Stimulated activated CD4-positive, alpha-beta T cell treated with anti-CD3 and anti-CD28 coated beads, Interleukin-2, amount 100 ng/mL, for 48 hours (primary cell): ENCODE measurements at regions not wholly inside any gene's neighbourhood (a gene's known extent, or its start where the extent isn't known, plus 50 kb on each side); places are given as distances from the start of the nearest gene placed in this dataset.
"Not testable (repeated sequence)": the region's sequence is repeated elsewhere in the genome, so short reads cannot be mapped to it uniquely, and the experiment has no call there.

Source experiments
- DNase-seq, 2 donors: peaks; one replicate each; pipeline ENCODE4 v3.0.0-alpha.2; 2020

DNA sequence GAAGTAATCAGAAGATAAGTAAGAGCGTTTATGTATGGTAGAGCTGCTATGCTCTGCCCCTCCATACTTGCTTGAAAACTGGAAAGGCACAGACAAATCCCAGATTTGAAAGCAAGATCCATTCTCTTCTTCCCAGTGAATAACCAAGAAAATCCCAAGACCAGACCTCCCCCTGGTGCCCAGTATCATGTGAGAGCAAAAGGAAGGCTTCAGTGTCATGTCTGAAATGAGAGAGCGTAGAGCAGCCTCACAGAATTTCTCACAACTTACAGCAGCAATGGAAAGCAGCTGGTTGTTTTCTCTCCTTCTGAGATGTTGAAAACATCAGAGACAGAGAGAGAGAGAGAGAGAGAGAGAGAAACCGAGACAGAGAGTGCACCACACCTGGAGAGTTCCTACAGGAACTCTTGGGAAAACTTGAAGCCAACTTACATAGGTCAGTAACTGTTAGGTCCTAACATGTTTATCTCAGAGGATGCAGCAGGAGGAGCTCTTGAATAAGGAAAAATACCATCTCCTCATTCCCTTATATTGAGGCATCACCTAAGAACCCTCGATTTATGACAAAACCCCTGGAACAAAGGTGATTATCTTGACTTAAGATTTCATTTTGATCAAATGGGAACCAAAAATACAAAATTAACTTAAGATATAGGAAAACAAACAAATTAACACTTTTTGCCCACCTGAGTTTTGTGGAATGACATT lies 273.3 kb downstream of the NSUN3 start:
- DNase-seq: no peak

DNA sequence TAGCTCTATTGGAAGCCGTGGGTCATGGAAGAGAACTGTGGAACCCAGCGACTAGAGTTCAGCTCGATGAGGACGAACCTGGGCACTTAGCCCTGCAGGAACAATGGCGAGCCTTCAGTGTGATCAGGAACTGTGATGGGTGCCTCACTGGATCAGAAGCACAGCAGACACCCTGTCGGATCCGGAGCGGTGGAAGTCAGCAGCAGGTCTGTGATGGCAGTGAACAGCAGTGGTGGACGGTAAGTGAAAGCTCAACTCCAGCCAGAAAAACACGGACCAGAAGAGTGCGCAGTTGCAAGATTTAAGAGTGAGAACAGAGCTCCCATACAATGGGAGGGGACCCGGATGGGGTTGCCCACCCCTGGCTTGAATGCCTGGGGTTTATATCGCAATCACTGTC lies 282.2 kb downstream of the NSUN3 start:
- DNase-seq: no peak

DNA sequence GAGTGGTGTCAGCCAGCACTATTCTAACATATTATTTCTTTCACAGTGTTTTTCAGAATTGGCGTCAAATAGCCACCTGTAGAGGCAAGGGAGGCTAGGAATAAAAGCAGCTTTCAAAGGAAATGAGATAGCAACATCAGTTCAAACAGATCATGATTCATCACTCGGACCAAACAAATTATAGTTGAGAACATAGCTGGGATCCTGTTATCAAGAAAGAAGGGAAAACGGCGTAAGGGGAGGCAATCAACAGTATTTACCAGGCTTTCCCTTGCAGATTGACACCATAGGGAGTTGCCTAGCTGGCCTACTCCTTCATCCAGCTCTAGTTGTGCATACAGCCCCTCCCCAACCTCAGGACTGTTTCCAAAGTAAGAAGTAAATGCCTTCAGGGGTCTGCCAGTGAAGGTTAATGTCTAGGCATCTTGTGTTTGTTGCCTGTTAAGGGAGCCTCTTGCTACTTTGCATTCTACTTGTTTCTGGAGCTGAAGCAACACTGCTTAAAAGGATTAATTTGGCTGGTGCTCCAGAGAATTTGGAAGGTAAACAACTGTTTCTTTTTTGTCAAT lies 286.5 kb downstream of the NSUN3 start:
- DNase-seq: no peak

DNA sequence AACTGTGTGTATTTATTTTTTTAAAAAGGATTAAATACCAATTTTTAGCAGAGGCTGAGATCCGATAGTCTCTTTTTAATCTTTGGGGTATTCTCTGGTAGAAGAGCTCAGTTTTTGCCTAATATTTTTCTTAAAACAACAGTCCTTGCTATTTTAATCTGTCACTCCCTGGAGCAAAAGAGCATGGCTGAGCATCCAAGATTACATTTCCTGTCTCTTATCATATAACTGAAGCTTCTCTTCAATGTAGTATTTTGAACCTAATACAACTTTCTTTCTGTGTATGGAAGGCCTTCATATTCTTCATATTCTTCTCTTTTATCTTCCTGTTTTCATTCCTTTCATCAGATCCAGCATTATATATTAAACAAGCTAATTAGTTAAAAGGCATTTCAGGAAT lies 293.7 kb downstream of the NSUN3 start:
- no peak for DNase-seq

DNA sequence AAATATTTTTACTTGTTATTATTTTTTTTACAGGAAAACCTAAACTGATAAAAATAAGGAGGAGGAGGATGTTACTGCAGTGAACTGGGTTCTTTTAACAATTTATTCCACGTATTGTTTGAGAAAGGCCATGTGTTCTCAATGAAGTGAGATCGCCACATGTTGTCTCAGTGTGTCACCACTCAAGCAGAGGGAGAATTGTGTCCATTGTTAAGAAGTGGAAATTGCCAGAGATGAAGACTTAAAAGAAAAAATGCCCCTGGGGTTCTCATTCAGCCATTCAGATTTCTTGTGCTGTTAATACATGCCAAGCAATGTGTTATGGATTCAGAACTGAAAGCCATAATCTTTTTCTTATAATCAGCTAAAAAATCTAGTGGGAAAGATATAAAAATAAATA lies 297.1 kb downstream of the NSUN3 start:
- no peak for DNase-seq

DNA sequence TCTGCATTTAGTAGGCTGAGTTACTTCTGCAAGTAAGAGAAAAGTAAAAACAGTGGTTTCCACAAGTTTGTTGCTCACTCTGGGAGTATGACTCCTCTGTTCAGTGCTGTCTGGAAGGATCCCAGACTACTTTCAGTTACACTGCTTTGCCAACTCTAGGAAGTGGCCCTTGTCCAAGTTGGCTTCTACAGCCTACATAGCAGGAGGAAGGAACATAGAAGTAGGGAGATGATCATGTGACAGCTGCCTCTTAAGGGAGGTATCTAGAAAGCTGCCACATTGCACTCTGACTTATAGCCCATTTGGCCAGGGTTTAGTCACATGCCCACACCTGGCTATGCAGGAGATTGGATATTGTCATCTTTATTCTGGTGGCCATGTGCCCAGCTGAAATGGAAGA lies 298.1 kb downstream of the NSUN3 start:
- no peak for DNase-seq

DNA sequence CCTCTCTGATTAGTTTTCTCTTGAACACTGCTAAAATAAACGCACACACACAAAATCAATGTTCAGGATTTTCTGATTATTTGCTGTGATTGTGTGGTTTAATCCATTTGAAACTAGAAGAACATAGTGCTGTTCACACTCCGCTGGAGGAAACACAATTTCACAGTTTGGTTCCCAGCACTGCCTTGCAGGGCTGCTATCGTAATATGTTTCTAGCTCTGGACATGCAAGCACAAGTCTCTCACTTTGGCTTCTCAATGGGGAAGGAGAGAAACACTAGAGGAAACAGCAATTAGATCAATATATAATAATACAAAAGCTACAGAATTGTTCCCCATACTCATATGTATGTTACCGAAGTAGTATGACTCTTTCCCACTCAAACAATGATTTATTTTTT lies 299.5 kb downstream of the NSUN3 start:
- no peak for DNase-seq

DNA sequence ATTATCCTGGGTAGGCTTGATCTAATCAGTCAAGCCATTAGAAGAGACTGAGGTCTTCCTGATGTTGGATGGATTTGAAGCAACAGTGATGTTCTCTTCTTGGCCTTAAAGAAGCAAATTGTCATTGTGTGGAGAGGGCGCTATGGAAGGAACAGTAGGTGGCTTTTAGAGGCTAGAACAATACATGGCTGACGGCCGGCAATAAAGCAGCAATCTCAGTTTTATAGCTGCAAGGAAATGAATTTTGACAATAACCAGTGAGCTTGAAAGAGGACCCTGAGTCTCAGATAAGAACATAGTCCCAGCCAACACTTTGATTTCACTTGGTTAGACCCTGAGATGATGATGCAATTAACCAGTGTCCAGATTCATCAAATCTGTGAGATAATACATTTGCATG lies 302.1 kb downstream of the NSUN3 start:
- DNase-seq: no peak

DNA sequence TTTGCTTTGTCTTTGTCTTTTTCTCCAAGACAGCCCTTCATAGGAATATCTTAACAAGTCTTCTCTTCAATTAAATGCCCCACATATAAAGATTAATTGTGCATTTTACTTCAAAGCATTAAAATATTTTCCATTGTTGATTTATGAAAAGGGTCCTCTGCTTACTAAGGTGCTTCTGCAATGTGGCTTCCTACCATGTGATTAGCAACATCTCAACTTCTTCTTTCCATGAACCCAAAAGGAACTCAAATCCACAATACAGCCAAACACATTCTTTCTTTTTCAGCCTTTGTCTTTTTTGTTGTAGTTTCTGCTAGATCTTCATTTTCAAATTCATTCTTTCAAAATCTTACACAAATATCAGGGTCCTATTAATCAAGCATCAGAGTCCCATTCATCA lies 309.2 kb downstream of the NSUN3 start:
- DNase-seq: no peak

DNA sequence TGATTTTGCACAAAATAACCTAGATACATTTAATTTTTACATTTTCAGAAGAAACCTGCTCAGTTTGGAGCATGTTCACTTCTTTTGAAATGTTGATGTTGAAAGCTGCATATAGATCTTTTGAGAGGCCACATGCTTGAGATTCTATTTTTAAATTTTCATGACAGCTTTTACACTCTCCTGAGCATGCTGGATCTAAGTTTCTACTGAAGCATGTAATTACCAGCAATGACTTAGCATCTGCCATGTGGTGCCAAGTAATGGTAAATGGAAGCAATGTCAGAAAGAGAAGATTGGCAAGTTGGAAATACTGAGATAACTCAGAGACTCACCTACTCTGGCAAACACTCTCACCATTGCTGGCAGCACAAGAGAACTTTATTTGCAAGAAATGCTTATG lies 310.6 kb downstream of the NSUN3 start:
- DNase-seq: no peak

DNA sequence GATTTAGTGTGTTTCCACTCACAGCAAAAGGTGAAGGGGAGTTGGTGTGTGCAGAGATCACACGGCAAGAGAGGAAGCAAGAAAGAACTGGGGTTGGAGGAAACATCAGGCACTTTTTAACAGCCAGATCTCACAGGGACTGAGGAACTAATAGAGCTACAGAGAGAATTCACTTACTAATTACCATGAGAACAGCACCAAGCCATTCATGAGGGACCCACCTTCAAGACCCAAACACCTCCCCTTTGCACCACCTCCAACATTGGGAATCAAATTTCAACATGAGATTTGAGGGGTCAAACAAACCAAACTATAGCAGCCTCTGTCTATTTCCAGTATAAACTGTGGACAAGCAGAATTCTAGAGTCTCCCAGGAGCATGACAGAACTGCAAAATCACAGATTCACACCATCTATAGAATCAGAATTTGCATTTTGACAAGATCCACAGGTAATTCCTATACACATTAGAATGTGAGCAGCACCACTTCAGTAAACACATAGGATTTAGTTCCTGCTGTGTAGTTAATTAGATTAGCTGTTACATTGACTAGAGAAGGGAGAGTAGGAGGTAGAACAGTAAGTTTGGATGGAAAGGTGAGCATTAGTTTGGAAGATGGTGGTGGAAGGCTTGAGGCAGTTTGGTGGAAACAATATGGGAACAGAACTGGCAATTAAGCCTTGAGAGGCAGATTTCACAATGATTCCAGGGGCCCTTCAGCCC lies 311.7 kb downstream of the NSUN3 start:
- DNase-seq: no peak

DNA sequence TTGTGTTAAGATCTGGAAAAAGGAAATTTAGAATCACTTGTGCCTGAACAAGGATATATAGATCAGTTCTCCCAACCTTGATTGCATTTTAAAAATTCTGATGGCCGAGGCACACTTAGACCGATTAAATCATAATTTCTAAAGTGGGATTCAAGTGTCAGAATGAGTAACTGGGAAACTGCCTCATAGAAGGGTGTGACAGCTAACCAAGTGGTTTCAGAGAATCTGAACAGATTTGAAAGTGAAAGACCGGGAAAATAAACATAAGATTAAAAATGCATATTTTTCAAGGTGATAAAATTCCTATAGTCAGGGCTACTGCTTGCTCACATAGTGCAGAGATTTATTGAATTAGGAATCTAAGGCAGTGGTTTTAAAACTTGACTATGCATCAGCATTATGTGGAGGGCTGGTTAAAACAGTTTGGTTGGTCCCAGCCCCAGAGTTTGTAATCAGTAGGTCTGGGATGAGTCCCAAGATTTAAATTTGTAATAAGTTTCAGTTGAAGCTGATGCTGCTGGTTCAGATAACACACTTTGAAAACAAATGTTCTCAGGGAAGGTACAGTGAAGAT lies 314.3 kb downstream of the NSUN3 start:
- DNase-seq: not testable (repeated sequence)

DNA sequence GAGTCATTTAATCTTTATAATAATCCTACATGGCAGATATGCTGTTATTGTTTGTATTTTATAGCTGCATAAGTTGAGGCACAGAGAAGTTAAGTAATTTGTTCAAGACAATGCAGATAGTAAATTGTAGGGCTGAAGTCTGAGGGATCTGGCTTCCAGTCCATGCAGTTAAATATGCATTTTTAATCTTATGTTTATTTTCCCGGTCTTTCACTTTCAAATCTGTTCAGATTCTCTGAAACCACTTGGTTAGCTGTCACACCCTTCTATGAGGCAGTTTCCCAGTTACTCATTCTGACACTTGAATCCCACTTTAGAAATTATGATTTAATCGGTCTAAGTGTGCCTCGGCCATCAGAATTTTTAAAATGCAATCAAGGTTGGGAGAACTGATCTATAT lies 315.0 kb downstream of the NSUN3 start:
- DNase-seq: not testable (repeated sequence)

DNA sequence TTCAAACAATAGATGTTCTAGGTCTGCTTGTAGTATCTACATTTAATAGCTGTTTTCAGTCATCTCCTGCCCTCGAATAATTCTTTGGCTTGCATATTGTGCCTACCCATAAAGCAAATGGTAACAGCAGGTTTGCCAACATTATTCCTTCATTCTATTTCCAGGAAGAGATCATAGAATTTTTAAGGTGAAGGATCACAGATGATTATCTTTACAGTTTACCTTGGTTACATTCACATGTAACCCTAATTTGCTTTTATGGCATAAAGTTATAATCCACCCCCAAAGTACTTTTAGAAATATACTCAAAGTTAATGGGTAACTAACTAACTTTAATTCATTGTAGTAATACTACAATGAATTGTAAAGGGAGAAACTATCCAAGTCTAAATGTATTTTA lies 315.5 kb downstream of the NSUN3 start:
- no peak for DNase-seq

DNA sequence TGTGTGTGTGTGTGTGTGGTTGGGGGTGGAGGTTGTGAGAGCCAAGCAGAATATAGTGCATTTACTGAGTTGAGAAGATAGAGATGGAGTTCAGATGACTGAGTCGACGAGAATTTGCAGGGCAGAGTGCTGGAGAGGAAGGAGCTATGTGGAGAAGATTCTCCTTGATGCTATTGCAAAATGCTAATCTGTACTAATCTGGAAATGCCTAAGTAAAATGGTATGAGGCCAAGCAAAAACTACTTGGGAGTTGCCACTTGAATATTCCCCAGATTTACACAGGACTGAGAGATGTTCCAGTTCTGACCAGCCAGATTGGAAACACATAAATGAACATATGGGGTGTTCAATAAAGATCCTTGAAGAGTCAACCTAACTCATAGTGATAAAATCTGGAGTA lies 316.4 kb downstream of the NSUN3 start:
- DNase-seq: no peak

DNA sequence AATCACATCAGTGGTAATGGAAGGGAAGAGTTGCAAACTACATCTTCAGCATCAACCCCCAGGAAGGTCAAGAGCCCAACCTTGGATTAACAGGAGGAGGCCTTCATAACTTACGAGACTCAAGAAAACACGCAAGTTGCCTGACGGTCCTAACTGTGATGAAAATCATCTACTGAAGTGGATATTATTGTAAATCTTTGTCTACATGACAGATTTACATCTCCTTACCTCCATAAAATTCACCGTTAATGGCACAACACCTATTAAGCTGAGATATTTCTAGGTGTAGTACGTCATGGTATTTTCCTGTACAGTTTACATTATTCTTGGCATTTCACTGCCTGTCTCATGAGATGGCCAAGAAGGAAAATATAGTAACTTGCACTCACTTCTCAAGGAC lies 332.0 kb downstream of the NSUN3 start:
- no peak for DNase-seq

DNA sequence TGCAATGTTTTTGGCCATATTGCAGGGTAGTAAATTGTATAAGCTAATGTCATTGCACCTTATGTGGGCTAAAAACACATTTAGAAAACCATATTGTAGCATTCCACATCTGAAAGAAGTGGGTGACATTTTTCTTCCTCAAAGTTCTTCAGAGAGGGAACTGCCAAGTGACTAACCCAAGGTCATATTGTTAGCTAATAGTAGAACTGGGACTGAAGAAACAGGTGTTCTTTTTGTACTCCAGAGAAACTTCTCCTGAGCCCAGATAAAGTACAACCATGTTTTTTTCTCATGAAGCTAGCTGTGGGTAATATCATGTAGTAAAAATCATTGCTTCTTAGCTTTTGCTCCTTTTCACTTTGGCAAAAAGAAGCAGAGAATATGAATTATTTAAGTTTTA lies 333.0 kb downstream of the NSUN3 start:
- DNase-seq: no peak

DNA sequence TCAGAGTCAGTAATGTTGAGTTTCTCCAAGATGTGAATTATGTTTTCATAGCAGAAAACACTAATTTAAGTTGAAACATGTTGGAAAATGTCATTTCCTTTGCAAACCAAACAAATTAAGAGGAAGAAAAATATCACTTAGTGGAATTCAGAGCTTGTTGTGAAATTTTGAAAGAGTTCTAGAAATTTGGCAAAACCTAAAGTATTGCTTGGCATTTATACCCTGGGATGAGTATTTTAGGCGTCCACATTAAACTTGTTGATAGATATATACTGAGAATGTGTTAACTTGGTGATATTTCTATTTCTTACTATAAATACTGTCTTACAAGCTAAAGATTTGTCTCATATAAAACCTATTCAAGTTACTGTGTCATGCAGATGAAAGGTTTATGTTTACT lies 335.2 kb downstream of the NSUN3 start:
- DNase-seq: no peak

DNA sequence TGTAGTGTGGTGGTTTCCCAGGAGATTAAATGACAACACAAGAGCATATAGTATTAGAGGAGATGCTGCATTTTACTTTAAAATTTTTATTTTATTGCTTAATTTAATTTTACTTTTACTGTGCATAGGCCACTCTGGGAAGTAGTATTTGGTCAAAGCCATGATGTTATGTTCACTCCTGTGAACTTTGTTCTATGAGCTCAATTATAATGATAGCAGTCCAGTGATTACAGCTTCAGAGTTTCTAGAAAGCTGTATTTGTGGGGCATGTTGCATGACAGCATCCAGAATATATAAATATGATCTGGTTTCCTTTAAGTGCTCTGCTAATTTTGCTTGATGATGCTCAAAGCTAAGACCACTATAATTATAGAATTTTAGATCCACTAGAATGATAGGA lies 338.6 kb downstream of the NSUN3 start:
- DNase-seq: no peak

DNA sequence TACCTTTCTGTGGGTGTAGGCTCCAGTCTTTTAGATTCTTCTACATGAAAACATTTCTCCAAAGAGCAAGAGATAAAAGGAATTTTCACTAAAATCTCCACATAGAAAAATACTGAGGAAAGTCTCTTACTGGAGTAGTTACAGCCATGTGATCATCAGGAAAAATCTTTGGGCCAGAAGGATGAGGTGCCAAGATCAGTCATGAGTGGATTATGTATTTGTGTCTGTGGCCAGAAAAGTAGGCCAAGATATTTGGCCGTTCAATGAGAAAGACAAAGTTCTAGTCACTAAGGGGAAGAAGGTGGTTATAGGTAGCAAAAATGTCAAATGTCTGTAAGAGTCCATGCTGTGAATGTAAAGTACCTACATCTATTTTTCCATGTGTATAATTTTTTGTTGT lies 339.3 kb downstream of the NSUN3 start:
- DNase-seq: no peak

DNA sequence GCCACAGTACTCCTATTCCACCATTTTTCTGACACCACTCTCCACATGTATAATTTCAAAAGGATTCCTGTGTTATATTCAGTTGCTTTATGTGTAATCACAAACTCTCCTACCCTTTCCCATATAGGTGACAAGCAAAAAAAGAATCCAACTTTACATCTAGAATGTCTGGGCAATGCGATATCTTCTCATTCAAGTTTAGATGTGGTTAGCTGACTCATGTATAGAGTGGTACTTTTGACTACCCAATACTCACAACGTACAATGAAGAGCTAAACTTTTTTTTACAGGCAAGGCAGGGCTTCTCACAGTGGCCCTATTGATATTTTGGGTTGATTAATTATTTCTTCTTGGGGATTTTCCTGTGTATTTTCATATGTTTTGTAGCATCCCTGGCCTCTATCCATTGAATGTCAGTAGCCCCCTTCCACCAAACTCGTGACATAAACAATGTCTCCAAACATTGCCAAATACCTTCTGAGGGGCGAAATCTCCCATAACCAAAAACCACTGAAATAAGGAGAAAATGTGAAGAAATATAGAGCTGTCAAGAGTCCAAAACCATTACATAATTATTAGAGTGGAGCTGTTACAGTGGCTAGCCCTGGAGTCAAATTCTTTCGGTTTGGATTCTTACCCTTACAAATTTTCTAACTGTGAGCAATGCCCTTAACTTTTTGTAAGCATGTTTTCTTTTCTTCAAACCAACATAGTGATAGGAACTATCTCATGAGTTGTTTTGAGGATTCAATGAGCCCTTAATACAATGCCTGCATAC lies 342.6 kb downstream of the NSUN3 start:
- DNase-seq: no peak

DNA sequence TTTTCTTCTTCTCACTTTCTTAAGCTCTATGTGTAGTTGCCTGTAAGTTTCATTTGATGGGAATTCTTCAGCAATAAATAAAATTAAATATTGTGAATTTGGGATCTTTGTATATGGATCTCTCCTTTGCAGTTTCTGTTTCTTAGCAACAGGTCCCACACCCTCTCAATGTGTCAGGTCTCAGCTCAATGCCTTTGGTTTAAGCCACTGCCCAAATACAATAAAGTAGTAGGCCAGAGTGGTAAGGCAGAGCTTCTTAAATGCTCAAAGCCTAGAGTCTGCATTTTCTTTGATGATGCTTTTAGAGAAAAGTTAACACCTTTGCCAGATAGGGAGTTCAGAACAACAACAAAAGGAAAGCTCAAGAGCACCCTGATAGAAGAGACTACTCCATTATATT lies 343.7 kb downstream of the NSUN3 start:
- no peak for DNase-seq

DNA sequence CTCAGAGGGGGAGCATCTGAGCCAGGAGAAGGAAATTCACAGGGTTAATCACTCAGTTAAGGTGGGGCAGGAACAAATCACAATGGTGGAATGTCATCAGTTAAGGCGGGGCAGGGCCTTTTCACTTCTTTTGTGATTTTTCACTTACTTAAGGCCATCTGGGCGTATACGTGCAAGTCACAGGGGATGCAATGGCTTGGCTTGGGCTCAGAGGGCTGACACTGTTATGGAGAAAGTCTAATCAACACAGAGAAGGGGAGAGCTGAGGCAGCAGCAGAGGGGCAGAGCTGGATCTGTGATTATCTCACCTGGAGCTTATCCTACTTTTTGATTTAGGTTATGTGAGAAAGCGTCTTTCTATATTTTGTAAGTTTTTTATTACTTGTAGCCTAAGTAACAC lies 350.1 kb downstream of the NSUN3 start:
- DNase-seq: not testable (repeated sequence)
